ENCODE measurements at regions not wholly inside any gene's neighbourhood (a gene's known extent, or its start where the extent isn't known, plus 50 kb on each side); places are given as distances from the start of the nearest gene placed in this dataset.
A peak's percentile ranks its signal among the peaks of the same experiment; 100 is the strongest.
"Not testable (repeated sequence)": the region's sequence is repeated elsewhere in the genome, so short reads cannot be mapped to it uniquely, and the experiment has no call there.

DNA sequence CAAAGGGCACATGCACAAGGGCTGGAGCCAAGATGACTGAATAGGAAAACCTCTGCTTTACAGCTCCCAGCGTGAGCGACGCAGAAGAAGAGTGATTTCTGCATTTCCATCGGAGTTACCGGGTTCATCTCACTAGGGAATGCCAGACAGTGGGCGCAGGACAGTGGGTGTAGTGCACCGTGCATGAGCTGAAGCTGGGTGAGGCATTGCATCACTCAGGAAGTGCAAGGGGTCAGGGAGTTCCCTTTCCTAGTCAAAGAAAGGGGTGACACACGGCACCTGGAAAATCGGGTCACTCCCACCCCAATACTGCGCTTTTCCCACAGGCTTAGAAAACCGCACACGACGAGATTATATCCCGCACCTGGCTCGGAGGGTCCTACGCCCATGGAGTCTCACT is 64.5 kb upstream of the HTR1E start:
- FAIRE-seq: not testable (repeated sequence)

GRCh38 chr6:86871681-86872080 is 65.6 kb upstream of the HTR1E start:
- no peak for FAIRE-seq

GRCh38 chr6:86869500-86869899 is 67.8 kb upstream of the HTR1E start:
- no peak for FAIRE-seq

DNA sequence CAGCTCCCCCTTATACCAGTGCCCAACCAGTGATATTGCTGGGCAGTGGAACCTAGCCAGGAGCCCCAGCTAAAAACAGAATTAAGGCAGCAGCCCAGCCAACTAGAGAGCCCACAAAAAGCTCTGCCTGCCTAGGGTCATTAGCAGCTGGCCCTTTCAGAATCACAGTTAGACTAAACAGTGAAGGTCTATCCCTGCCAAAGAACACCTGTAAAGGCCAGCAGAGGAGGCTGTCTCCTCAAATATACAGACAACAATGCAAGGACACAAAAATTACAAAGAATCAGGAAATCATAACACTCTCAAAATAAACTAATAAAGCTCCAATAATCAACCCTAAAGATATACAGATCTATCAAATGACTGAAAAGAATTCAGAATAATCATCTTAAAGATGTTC is 77.8 kb upstream of the HTR1E start:
- FAIRE-seq: no peak

GRCh38 chr6:86858970-86859369 is 78.4 kb upstream of the HTR1E start:
- no peak for FAIRE-seq

DNA sequence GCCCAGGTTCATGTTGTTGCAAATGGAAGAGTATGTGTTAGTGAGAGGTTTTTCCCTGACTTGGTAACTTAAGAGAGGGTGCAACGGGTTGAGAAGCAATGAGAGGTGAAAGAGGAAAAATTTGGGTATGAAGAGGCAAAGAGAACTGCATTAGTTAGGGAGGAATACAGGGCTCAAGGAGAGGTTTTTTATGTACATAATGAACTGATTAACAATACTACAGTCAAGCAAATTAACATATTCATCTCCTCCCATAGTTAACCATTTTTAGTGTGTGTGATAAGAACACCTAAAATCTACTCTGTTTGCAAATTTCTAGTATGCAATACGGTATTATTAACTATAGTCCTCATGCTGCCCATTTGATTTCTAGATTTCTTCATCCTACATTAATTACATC is 79.5 kb upstream of the HTR1E start:
- no peak for FAIRE-seq

DNA sequence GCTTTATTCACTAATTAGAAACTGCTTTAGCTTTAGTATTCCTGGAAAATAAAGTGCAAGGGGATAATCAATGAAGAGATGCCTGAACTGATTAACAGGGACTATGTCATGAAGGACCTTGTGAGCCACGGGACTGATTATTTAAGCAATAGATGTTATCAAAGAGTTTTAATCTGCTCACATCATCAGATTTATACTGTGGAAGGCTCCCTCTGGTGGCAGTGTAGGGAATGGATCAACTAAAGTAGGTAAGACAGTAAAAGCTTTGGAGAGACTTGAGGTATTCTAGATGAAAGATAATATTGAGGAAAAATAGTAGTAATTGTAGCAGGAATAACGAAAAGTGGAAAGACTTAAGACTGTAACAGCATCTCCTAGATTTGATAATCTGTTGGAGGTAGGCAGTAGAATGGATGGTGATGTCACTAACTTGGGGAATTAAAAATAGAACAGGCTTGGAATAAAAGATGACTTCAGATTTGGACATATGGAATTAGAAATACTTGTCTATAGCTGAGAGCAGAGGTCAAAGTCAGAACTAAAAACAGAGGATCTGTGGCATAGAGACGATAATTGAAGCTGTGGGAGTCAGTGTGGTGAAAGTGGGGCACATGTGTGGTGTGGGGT is 80.3 kb upstream of the HTR1E start:
- FAIRE-seq: no peak

DNA sequence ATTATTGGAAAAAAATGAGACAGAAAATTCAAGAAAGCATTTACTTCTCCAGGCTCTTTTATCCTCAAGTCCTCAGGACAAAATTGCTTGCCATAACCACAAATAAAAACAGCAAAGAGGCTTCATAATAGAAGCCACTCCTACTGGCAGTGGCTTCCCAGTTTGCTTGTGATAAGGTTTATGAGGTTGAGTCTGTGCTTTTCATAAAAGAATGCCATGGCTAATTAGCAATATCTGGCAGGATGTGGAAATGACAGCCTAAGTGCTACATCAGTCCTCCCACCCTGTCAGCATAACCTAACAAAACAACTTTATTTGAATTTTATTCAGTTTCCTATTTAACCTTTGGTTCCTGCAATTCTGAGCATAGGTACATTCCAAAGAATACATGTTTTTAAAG is 80.9 kb upstream of the HTR1E start:
- no peak for FAIRE-seq

GRCh38 chr6:86848986-86849385 is 88.3 kb upstream of the HTR1E start:
- FAIRE-seq: no peak

GRCh38 chr6:86832686-86833085 is 104.6 kb upstream of the HTR1E start:
- FAIRE-seq: no peak

- no peak for FAIRE-seq
These were observed 111.9 kb upstream of the HTR1E start for GRCh38 chr6:86825436-86825835.

DNA sequence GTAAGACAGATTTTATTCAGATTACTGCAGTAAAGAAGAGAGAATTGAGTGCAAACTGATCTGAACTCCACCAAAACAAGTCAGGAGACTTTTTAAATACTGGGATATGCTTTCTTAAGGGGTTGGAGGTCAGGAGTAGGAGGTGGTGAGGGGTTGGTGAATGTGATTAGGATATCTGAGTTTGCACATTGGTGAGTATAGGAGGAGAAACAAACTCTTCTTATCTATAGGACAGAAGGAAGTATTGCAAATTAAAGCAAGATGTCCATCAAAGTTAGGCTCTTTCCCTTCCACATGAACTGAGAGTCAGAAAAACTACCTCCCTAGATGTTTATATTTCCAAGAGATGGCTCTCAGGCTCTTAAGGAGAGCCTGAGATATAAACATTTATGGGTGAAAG is 114.6 kb upstream of the HTR1E start:
- FAIRE-seq: no peak

DNA sequence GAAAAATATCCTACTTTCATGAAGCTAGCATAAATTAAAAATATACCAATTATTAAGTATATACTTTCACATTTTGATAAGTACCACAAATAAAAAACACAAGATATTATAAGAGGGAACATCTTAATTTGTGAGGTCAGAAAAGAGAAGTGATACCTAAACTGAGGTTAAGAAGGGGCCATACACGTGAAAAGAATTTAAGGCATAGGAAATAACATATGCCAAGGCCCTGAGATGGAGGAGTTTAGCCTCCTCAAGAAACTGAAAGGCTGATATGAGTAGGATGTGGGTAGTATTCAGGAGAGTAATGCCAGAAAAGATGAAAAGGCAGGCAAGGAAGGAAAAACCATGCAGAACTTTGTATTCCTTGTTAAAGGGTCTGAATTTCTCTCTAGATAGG is 116.6 kb upstream of the HTR1E start:
- FAIRE-seq: no peak

DNA sequence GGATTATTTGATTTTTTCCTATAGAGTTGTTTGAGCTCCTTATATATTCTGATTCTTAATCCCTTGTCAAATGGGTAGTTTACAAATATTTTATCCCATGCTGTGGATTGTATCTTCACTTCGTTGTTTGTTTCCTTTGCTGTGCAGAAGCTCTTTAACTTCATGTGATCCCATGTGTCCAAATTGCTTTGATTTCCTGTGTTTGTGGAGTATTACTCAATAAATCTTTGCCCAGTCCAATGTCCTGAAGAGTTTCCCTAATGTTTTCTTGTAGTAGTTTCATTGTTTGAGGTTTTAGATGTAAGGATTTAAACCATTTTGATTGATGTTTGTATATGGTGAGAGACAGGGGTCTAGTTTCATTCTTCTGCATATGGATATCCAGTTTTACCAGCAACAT is 143.7 kb upstream of the HTR1E start:
- no peak for FAIRE-seq

- peak; percentile 95 for FAIRE-seq
These were observed 145.9 kb upstream of the HTR1E start for GRCh38 chr6:86791476-86791875.

GRCh38 chr6:86789779-86790411 is 147.4 kb upstream of the HTR1E start:
- FAIRE-seq: no peak

GRCh38 chr6:86782328-86782727 is 155.0 kb upstream of the HTR1E start:
- FAIRE-seq: no peak

GRCh38 chr6:86780923-86781322 is 156.4 kb upstream of the HTR1E start:
- FAIRE-seq: no peak

DNA sequence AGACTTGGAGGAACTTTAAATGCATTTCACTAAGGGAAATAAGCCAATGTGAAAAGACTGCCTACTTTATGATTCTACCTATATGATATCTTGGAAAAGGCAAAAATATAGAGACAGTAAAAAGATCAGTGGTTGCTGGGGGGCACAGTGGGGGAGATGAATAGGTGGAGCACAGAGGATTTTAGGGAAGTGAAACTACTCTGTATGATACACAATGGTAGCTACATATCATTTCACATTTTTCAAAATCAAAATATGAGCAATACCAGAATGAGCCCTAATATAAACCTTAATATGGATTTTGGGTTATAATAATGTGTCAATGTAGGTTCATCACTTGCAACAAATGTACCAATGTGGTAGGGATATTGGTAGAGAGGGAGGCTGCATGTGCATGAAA is 161.4 kb upstream of the HTR1E start:
- no peak for FAIRE-seq

GRCh38 chr6:86765211-86765610 is 172.1 kb upstream of the HTR1E start:
- FAIRE-seq: no peak

DNA sequence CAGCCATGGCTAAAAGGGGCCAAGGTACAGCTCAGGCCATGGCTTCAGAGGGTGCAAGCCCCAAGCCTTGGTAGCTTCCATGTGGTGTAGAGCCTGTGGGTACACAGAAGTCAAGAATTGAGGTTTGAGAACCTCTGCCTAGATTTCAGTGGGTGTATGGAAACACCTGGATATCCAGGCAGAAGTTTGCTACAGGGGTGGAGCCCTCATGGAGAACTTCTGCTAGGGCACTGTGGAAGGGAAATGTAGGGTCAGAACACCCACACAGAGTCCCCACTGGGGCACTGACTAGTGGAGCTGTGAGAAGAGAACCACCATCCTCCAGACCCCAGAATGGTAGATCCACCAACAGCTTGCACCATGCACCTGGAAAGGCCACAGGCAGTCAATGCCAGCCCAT is 177.4 kb upstream of the HTR1E start:
- not testable (repeated sequence) for FAIRE-seq

DNA sequence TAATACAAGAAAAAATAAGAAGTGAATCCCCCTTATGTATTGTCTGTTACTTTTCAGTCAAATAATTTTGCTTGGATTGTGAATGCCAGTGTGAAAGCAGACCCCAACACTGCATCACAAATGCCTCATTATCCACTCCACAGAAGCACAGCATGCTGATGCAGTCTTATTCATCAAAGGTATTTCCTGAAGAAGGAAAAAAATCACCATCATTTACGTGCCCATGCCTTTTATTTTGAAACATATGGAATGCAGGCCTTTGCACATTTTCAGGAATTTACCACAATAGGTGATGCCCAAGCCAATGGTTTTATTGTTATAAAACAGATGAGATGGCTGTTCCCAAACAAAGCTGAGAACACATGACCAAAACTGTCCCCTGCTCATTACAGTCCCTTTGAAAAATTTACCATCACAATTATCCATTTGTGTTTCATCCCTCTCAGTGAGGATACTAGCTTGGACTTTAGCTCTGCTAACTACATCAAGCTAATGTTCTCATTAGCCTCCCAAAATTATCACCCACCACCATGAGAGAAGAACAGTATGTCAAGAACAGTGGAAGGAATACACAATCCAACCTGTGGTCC is 180.6 kb upstream of the HTR1E start:
- no peak for FAIRE-seq

DNA sequence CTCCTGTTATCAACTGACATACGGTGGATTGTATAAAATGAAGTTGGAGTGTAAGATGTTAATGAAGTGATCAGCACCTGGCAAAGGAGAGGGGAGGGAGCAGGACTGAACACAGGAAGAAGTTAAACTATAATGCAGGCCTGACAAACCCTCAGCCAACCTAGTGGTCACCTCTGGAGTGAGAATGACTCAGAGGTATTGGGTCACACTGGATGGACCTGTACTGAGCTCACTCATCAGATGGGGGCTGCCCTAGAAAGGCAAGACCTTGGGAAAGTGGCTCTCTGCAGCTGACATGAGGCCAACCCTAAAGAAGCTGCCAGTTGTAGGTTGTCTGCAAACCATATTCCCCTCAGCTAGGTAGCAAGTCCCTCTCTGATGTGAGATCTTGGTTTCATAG is 193.3 kb upstream of the HTR1E start:
- no peak for FAIRE-seq

DNA sequence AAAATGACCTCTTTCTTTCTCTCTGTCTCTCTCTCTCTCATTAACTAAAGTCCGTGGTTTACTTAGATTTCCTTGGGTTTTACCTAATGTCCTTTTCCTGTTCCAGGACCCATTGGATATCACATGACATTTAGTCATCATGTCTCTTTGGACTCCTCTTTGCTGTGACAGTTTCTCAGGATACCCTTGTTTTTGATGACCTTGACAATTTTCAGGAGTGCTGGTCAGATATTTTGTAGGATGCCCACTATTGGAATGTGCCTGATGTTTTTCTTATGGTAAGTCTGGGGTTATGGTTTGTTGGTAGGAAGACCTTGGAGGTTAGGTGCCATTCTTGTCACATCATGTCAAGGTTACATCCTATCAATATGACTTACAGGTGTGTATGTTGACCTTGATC is 199.2 kb upstream of the HTR1E start:
- FAIRE-seq: no peak

- FAIRE-seq: not testable (repeated sequence)
These were observed 205.7 kb upstream of the HTR1E start for GRCh38 chr6:86731631-86732030.
